Smooth muscle cell (in vitro differentiated cells): ENCODE measurements at regions not wholly inside any gene's neighbourhood (a gene's known extent, or its start where the extent isn't known, plus 50 kb on each side); places are given as distances from the start of the nearest gene placed in this dataset.
"Not testable (repeated sequence)": the region's sequence is repeated elsewhere in the genome, so short reads cannot be mapped to it uniquely, and the experiment has no call there.

ENCODE experiments used
- DNase-seq: peaks from one replicate; lab custom pipeline; 2025; ENCODE audit not compliant: unreplicated experiment; lab: John Stamatoyannopoulos, UW
- H2AFZ ChIP-seq: fragments of 200-600 bp; sonication (generic); 2 replicates; pipeline ENCODE4 v1.6.0; 2016; ENCODE audit warnings: antibody characterized with exemption, low read depth, mild to moderate bottlenecking
- H3F3A ChIP-seq: fragments of 200-600 bp; sonication (generic); 2 replicates; pipeline ENCODE4 v1.6.0; 2017; ENCODE audit warnings: antibody characterized with exemption, low read depth
- H3K27ac ChIP-seq: fragments of 200-600 bp; sonication (generic); 2 replicates; pipeline ENCODE4 v1.5.1; 2016; ENCODE audit warnings: low read depth, mild to moderate bottlenecking
- H3K27me3 ChIP-seq: fragments of 200-600 bp; sonication (generic); 2 replicates; pipeline ENCODE4 v1.6.1; 2016; ENCODE audit warnings: low read depth, mild to moderate bottlenecking
- H3K36me3 ChIP-seq: fragments of 200-600 bp; sonication (generic); 2 replicates; pipeline ENCODE4 v1.5.1; 2016; ENCODE audit warnings: low read depth
- H3K4me1 ChIP-seq: fragments of 200-600 bp; sonication (generic); 2 replicates; pipeline ENCODE4 v1.5.1; 2016; ENCODE audit warnings: low read depth
- H3K4me2 ChIP-seq: fragments of 200-600 bp; sonication (generic); 2 replicates; pipeline ENCODE4 v1.6.0; 2016; ENCODE audit warnings: mild to moderate bottlenecking
- H3K4me3 ChIP-seq: fragments of 200-600 bp; sonication (generic); 2 replicates; pipeline ENCODE4 v1.5.1; 2016; ENCODE audit warnings: mild to moderate bottlenecking
- H3K79me2 ChIP-seq: fragments of 200-600 bp; sonication (generic); 2 replicates; pipeline ENCODE4 v1.6.0; 2016; ENCODE audit warnings: low read depth, mild to moderate bottlenecking
- H3K9ac ChIP-seq: fragments of 200-600 bp; sonication (generic); 2 replicates; pipeline ENCODE4 v1.6.0; 2016; ENCODE audit warnings: low read depth
- H3K9me3 ChIP-seq: fragments of 200-600 bp; sonication (generic); replicated peaks from 2 replicates; pipeline ENCODE4 v1.5.1; 2016; ENCODE audit warnings: low read depth
- H4K20me1 ChIP-seq: fragments of 200-600 bp; sonication (generic); 2 replicates; pipeline ENCODE4 v1.6.0; 2016; ENCODE audit warnings: low read depth
- WGBS: methylation state at CpG from one replicate; pipeline ENCODE4 v1.1.7; 2016; ENCODE audit warnings: low lambda C conversion rate; 5-methylcytosine and 5-hydroxymethylcytosine counted together
- TF ChIP-seq, protein P1 (sequence below): fragments of 200-600 bp; sonication (generic); IDR thresholded peaks from 2 replicates; pipeline ENCODE4 v1.5.1; 2017; ENCODE audit warnings: borderline replicate concordance, mild to moderate bottlenecking, antibody characterized with exemption; ENCODE audit not compliant: insufficient read depth, poor library complexity, severe bottlenecking

DNA sequence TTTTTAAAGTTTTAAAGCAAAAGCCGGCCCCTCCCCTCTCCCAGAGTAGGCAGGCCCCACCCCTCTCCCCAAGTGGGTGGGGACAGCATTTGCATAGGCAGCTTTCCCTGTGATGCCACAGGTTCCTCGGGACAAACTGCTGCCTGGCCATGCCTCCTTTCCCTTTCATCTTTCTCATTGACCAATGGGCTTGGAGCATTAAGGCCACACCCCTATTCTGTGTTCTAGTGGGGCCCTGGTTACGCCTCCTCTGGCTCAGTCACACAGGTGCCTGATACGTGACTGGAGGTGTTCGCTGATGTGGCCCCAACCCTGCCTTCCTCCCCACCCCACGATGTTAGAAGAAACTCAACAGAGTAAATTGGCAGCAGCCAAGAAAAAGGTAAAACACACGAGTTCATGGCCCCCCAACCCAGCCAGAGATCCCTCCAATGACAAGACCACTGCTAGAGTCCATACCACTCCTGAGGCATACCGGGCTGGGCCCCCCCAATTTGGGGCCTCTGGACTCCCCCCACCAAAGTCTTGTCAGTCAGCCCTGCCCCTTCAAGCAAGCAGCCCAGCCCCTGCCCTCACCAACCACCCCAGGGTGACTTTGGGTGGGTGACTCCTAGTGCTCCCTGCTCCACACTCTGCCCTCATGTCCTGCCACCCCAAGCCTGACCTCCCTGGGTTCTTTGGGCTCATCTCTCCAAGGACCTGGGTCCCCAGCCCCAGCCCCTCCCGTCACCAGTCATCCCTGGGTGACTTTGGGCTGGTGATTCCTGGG is 62.8 kb upstream of the CSPG4 start:
- TF ChIP-seq, protein P1, sequence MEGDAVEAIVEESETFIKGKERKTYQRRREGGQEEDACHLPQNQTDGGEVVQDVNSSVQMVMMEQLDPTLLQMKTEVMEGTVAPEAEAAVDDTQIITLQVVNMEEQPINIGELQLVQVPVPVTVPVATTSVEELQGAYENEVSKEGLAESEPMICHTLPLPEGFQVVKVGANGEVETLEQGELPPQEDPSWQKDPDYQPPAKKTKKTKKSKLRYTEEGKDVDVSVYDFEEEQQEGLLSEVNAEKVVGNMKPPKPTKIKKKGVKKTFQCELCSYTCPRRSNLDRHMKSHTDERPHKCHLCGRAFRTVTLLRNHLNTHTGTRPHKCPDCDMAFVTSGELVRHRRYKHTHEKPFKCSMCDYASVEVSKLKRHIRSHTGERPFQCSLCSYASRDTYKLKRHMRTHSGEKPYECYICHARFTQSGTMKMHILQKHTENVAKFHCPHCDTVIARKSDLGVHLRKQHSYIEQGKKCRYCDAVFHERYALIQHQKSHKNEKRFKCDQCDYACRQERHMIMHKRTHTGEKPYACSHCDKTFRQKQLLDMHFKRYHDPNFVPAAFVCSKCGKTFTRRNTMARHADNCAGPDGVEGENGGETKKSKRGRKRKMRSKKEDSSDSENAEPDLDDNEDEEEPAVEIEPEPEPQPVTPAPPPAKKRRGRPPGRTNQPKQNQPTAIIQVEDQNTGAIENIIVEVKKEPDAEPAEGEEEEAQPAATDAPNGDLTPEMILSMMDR = no peak
- peak overlapping the region; percentile 36 for H3K4me2 ChIP-seq
- no peaks in the 10 kb centered on the region for H3K36me3 ChIP-seq
- no peak overlapping the region for H3K9ac ChIP-seq
- H3K4me3 ChIP-seq = no peak overlapping the region
- peak overlapping the region; percentile 60 for H3K27ac ChIP-seq
- H3K27me3 ChIP-seq = no peaks in the 10 kb centered on the region
- H3K4me1 ChIP-seq = peaks cover 11% of the 10 kb centered on the region
- no peaks in the 10 kb centered on the region for H3K79me2 ChIP-seq
- no peak for DNase-seq
- H3K9me3 ChIP-seq = no peaks in the 10 kb centered on the region
- no peaks in the 10 kb centered on the region for H4K20me1 ChIP-seq
- no peaks in the 10 kb centered on the region for H3F3A ChIP-seq
- no peak overlapping the region for H2AFZ ChIP-seq
- 89% methylated on average over 9 of the region's 9 CpGs for WGBS

DNA sequence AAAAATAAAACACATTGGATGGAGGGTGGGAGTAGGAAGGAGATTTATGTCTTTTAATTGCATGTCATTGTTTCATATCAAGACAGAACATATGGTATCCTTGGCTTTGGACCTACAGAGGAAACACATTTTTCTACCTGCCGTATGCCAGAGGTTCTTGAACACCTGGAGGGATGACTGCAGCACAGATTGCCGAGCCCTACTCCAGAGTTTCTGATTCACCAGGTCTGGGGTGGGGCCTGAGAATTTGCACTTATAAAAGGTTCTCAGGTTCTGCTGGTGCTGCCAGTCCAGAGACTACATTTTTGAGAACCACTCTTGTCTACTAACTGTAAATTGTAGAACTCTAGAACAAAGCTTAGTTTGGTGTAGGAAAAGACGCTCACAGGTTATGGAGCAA is 61.3 kb upstream of the CSPG4 start:
- not testable (repeated sequence) for H3F3A ChIP-seq, H3K27ac ChIP-seq, H3K27me3 ChIP-seq, H3K79me2 ChIP-seq, H3K4me2 ChIP-seq, H3K36me3 ChIP-seq, H4K20me1 ChIP-seq, H3K4me3 ChIP-seq, DNase-seq, H3K9me3 ChIP-seq, H3K9ac ChIP-seq, H2AFZ ChIP-seq
- peaks cover 11% of the 10 kb centered on the region for H3K4me1 ChIP-seq
- 82% methylated on average over 3 of the region's 3 CpGs for WGBS

DNA sequence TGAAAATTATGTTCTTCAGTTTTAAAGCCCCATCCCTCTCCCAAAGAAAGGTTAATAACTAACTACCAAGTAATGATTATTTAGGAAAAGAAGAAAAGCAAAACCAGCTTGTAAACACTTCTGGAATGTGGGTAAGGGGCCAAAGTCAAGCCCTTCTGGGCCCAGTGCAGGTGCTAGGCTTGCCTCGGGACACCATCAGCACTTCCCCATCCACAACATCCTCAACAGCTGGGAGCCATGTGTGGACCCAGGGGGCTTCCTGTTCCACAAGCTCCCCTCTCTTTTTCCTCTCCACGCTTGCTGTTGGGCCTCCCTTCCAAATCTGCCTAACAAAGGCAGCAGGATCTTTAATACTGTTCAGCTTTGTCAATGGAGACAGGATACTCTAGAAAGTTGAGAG is 58.4 kb upstream of the CSPG4 start:
- not testable (repeated sequence) for H4K20me1 ChIP-seq, H3K4me1 ChIP-seq, H3K9ac ChIP-seq, H3K27ac ChIP-seq, H3F3A ChIP-seq, H3K4me2 ChIP-seq, H2AFZ ChIP-seq, H3K36me3 ChIP-seq, H3K27me3 ChIP-seq, H3K9me3 ChIP-seq, H3K79me2 ChIP-seq, H3K4me3 ChIP-seq, DNase-seq
- 39% methylated on average over 2 of the region's 2 CpGs for WGBS

DNA sequence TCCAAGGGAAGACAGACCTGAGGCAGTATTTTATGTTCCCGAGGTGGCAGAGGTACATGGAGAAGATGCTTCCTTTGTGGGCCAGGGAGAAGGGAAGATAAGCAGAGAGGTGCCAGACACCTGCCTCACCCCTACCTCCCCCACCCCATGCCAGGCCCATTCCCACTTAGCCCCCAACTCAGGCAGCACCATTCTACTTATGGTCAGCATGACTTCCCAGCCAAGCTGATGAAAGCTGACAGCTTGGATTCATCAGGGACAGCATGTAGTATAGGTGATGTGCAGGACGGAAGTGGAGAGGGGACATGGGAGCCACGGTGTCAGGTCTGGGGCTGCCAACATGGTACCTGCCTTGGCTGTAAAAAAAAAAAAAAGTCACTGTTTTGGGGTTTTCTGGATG is 57.5 kb upstream of the CSPG4 start:
- Histone ChIP-seq H3K9me3 (no peaks in the 10 kb centered on the region), H3K79me2 (no peaks in the 10 kb centered on the region), H3K36me3 (no peaks in the 10 kb centered on the region), H3K27me3 (no peaks in the 10 kb centered on the region), H3F3A (no peaks in the 10 kb centered on the region), H3K27ac (no peak overlapping the region), H3K4me3 (no peak overlapping the region), H2AFZ (no peak overlapping the region), H3K4me2 (no peak overlapping the region), H3K9ac (no peak overlapping the region), H3K4me1 (no peaks in the 10 kb centered on the region), H4K20me1 (no peaks in the 10 kb centered on the region)
- TF ChIP-seq, protein P1 = no peak
- WGBS = 92% methylated on average over 3 of the region's 3 CpGs
- no peak for DNase-seq

DNA sequence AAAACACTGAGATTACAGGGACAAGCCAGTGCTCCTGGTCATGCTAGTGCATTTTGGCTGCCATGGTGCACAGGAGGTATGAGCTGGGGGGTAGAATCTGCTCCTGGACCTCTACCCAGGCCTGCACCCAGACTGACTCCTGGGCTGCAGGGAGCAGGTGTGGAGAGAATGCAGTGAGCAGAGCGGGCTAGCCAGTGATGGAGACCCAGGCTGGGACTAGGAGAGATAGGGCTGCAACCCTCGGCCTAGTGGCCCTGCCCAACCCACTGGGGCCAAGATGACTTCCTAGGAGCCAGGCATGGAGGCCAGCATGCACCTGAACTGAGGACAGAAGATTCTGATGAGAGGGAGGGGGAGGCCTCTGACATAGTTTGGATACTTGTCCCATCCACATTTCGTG is 55.9 kb upstream of the CSPG4 start:
- not testable (repeated sequence) for H3K4me3 ChIP-seq, H3K4me1 ChIP-seq, DNase-seq, H3K9ac ChIP-seq, H3K4me2 ChIP-seq, H4K20me1 ChIP-seq, H3K9me3 ChIP-seq, H3K79me2 ChIP-seq, H3F3A ChIP-seq, H3K36me3 ChIP-seq, H3K27me3 ChIP-seq, H3K27ac ChIP-seq, H2AFZ ChIP-seq
- 85% methylated on average over 3 of the region's 3 CpGs for WGBS

DNA sequence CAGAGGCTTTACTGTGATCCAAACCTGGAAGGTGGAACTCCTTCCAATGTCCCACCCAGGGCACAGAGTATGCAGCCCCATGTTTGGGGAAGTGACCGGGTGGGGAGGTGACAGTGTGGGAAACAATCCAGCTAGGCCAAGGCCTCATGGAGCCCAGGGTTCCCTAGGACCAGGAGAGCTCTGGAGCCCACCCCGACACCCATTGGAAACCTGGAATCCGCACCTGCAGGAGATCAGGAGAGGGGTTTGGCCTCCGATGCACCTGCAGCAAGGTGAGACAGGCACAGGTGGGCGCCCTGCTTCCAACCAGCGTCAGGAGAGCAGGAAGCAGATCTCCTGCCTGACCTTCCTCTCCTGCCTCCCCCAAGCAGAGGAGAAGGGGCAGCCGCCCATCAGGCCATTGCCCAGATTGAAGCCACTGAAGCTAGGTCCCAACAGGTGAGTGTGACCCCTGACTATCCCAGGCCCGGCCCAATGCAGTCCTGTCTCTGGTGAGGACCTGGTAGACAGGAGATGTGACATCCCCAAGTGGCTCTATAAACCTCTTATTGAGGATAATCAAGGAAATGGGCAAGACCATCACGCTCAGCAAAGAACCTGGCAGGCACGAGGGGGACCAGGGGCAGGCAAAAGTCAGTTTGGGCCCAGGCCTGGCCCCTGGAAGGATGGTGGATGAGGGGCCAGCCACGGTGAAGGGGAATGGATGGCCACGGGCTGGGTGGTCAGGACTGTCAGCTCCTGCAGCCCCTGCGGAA is 53.1 kb upstream of the CSPG4 start:
- not testable (repeated sequence) for H2AFZ ChIP-seq, H3K36me3 ChIP-seq, H3K27me3 ChIP-seq, DNase-seq, H3K79me2 ChIP-seq, H3F3A ChIP-seq, H3K9ac ChIP-seq, H4K20me1 ChIP-seq, H3K27ac ChIP-seq, H3K9me3 ChIP-seq, H3K4me1 ChIP-seq, H3K4me3 ChIP-seq, H3K4me2 ChIP-seq
- WGBS = 90% methylated on average over 13 of the region's 13 CpGs

DNA sequence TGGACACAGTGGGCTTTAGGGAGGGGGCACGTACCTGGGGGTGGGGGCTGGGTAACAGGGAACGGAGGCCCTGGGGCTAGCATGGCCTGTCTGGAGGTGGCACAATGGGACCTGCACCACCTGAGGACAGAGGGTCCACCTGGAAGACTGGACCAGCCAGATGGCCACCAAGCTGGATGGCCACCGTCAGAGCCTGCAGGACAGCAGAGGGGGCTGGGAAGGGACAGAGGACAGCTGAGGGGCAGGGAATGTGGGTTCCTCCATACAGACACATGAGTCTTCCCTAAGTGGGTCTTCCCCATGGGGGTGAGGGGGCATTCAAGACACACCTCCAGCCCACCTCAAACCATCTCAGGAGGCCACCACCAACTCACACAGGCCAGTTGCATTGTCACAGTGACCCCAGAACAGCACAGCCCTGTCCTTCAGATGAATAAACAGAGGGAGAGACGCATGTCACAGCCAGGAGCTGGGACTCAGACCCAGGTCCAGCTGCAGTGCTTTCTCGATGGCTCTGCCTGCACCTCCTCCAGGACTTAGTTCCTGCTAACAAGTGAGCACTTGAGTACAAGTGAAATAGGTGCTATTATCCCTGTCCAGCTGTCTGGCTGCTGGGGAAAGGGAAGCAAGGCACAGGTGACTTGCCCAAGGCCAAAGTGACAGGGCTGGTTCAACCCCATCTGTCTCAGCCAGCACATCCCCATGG is 52.4 kb upstream of the CSPG4 start:
- H3K27me3 ChIP-seq, H3K4me2 ChIP-seq, H3K9me3 ChIP-seq, H3K9ac ChIP-seq, H3K79me2 ChIP-seq, DNase-seq, H4K20me1 ChIP-seq, H3K4me3 ChIP-seq, H2AFZ ChIP-seq, H3F3A ChIP-seq, H3K4me1 ChIP-seq, H3K27ac ChIP-seq, H3K36me3 ChIP-seq: not testable (repeated sequence)
- WGBS = 92% methylated on average over 4 of the region's 5 CpGs
